Brain microvascular endothelial cell (primary cell): ENCODE measurements at regions not wholly inside any gene's neighbourhood (a gene's known extent, or its start where the extent isn't known, plus 50 kb on each side); places are given as distances from the start of the nearest gene placed in this dataset.

Experiments
- DNase-seq: peaks from one replicate; pipeline ENCODE4 v3.0.0-alpha.2; 2020
- H3K27ac ChIP-seq: fragments of 250-450 bp; sonication (Bioruptor Pico); 2 replicates; pipeline ENCODE4 v1.5.1; 2020; ENCODE audit warnings: mild to moderate bottlenecking, moderate library complexity
- H3K27me3 ChIP-seq: fragments of 250-450 bp; sonication (Bioruptor Pico); replicated peaks from 2 replicates; pipeline ENCODE4 v1.5.1; 2020; ENCODE audit warnings: mild to moderate bottlenecking
- H3K36me3 ChIP-seq: fragments of 250-450 bp; sonication (Bioruptor Pico); replicated peaks from 2 replicates; pipeline ENCODE4 v1.5.1; 2020; ENCODE audit warnings: mild to moderate bottlenecking
- H3K4me3 ChIP-seq: 2 replicates; pipeline ENCODE4 v1.5.1; 2011; ENCODE audit warnings: low read depth, mild to moderate bottlenecking, control low read depth, low read length, moderate library complexity
- in situ Hi-C: cut with HindIII; loops from 2 replicates; pipeline ENCODE4 v1.10.0; 2017; ENCODE audit warnings: low sequenced_read_pairs, low pct_ligation_motif_present
- TF ChIP-seq, protein P1 (sequence below): IDR thresholded peaks from 2 replicates; pipeline ENCODE4 v1.5.1; 2011; ENCODE audit warnings: low read depth, mild to moderate bottlenecking, moderate library complexity, low read length, control low read depth, inconsistent platforms; ENCODE audit errors: missing control alignments

DNA sequence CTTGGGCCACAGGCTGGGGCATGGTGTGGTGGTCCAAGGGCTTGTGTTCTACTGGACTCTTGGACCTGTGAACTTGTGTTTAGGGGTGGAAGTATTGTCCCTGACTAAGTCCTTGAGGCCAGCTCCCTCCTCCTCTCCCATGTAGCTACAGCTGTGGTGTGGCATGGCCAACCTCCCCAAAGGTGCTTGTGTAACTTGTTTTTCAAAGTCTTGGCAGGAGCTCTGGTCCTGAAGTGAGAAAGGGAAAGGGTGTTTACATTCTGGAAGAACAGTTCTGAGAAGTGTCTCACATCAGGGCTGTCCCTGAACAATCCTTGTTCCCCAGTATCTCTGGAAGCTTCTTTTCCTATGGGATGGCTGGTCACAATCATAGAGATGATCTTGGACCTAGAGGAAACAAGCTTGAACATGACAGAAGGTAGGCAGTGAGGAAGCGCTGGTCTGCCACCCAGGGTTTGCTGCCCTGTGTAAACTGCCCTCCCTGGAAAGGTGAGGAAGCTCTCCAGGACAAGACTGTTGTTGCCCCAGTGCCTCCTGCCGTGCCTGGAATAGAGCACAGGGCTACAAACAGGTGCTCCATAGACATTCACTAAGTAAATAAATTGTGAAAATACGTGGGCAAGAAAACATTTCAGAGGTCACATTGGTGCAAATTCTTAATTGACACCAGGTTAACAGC, 64.6 kb upstream of the KLF9 start:
- DNase-seq = no peak
- Histone ChIP-seq H3K27me3 (no peaks in the 10 kb centered on the region), H3K36me3 (no peaks in the 10 kb centered on the region), H3K27ac (peak overlapping the region; percentile 81), H3K4me3 (no peak overlapping the region)
- TF ChIP-seq, protein P1, sequence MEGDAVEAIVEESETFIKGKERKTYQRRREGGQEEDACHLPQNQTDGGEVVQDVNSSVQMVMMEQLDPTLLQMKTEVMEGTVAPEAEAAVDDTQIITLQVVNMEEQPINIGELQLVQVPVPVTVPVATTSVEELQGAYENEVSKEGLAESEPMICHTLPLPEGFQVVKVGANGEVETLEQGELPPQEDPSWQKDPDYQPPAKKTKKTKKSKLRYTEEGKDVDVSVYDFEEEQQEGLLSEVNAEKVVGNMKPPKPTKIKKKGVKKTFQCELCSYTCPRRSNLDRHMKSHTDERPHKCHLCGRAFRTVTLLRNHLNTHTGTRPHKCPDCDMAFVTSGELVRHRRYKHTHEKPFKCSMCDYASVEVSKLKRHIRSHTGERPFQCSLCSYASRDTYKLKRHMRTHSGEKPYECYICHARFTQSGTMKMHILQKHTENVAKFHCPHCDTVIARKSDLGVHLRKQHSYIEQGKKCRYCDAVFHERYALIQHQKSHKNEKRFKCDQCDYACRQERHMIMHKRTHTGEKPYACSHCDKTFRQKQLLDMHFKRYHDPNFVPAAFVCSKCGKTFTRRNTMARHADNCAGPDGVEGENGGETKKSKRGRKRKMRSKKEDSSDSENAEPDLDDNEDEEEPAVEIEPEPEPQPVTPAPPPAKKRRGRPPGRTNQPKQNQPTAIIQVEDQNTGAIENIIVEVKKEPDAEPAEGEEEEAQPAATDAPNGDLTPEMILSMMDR = no peak
- in situ Hi-C loops = no loop called here

DNA sequence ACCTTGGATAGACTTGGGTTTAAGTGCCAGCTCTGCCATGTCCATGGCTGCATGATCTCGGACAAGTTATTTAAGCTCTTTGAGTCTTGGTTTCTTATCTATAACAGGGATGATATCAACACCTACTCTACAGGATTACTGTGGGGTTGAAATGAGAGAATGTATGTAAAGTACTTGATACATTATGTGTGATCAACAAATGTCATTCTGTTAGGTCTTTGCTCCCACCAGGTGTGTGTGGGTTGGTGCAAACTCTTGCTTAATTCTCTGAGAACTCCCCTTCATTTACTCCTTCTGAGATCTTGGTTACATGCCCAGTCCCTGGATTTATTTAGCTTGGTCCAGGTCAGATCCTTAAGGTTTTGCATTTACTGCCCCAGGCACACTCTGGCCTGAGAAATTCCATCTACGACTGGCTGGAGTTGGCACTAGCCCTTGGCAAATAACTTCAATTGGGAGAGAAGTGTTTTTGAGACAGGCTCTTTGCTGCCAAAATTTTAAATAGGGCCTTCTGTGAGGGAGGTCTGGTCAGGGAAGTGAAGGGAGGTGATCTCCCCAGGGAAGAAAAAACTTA, 63.5 kb upstream of the KLF9 start:
- DNase-seq = no peak
- TF ChIP-seq, protein P1 = no peak
- in situ Hi-C loops = no loop called here
- no peaks in the 10 kb centered on the region for H3K36me3 ChIP-seq
- H3K27me3 ChIP-seq = no peaks in the 10 kb centered on the region
- H3K4me3 ChIP-seq = no peak overlapping the region
- no peak overlapping the region for H3K27ac ChIP-seq

DNA sequence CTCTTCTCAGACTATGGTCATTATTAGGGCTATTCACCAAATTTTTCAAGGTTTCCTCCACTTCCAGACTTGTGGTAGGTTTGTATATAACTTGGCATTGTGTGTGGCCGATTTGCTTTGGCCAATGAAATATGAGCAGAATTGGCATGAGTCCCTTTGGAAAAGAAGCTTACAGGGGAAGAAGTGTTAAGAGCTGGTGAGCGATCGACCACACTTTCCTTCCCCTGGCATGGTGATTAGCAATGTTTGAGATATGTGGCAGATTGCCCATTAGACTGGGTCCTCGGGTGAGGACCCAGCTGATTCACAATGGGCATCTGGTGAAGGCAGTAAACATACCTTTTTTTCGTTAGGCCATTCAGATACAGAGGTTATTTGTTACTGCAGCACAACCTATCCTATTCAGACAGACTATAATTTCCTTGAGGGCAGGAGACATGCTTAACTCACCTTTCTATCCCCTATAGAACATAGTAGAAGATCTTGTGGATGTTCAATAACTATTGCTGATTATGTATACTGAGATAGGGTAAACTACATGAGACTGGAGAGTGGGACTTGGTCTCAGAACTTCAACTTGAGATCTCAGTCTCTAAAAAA, 62.8 kb upstream of the KLF9 start:
- DNase-seq = no peak
- H3K36me3 ChIP-seq = no peaks in the 10 kb centered on the region
- no peaks in the 10 kb centered on the region for H3K27me3 ChIP-seq
- in situ Hi-C loops = no loop called here
- H3K27ac ChIP-seq = no peak overlapping the region
- TF ChIP-seq, protein P1 = no peak
- no peak overlapping the region for H3K4me3 ChIP-seq

DNA sequence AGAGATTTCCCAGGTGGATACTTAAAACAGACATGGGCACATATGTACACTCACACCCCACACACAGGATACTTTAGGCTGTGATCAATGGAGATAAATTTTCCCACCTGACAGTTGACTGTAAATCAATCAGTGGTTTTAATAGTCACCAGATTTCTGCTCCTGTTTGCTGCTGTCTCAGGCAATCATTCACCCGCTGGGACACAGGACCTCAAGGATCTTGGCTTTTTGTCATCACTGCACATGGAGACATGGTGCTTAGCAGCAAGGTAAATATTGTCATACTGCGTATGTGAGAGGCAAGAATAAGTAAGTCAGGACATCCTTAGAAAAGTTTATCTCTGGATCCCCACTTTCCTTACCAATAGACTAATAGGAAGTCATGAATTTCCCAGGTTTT, 60.8 kb upstream of the KLF9 start:
- H3K27ac ChIP-seq = no peak overlapping the region
- TF ChIP-seq, protein P1 = no peak
- in situ Hi-C loops = no loop called here
- H3K27me3 ChIP-seq = no peaks in the 10 kb centered on the region
- no peak for DNase-seq
- no peaks in the 10 kb centered on the region for H3K36me3 ChIP-seq
- H3K4me3 ChIP-seq = no peak overlapping the region

DNA sequence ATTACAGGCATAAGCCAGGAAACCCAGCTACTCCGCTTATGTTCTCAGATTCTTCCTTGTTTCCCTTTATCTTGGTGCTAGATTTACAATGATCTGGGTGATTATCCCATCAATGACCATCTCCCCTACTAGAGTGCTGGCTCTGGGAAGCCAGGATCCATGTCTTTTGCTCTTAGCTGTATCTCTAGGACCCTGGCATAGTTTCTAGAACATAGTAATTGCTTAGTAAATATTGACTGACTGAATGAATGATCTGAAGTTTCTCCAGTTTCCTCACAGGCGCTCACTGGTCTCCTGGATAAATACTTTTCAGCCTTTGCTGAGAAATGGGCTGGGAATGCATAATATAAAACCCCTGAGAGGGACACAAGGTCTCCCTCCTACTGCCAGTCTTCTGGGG, 60.0 kb upstream of the KLF9 start:
- no peaks in the 10 kb centered on the region for H3K27me3 ChIP-seq
- in situ Hi-C loops = no loop called here
- H3K4me3 ChIP-seq = no peak overlapping the region
- TF ChIP-seq, protein P1 = no peak
- H3K27ac ChIP-seq = no peak overlapping the region
- DNase-seq = no peak
- no peaks in the 10 kb centered on the region for H3K36me3 ChIP-seq
